K562 (cell line): ENCODE measurements at regions not wholly inside any gene's neighbourhood (a gene's known extent, or its start where the extent isn't known, plus 50 kb on each side); places are given as distances from the start of the nearest gene placed in this dataset.
"Not testable (repeated sequence)": the region's sequence is repeated elsewhere in the genome, so short reads cannot be mapped to it uniquely, and the experiment has no call there.

Experiments used
- ATAC-seq: fragments of 200-7000 bp; cut with Tn5 transposase; 3 replicates; pipeline ENCODE4 v1.9.1; 2020; ENCODE audit warnings: moderate library complexity
- BruUV-seq: library from RNA; stranded (reverse); fragments of 400-500 nt; replicated peaks from 2 replicates; lab custom pipeline; 2021; lab: Mats Ljungman, UMichigan
- CTCF ChIA-PET: fragments of 300-600 bp; formaldehyde crosslinking; extraction: SDS; loops from one replicate; lab custom pipeline; 2021; ENCODE audit warnings: low intra/inter-chr PET ratio; lab: Yijun Ruan, JAX
- POLR2A ChIA-PET: fragments of 300-600, 350-650 bp; sonication (Branson Sonifier 250); formaldehyde crosslinking; extraction: SDS; loops from one replicate; lab custom pipeline; 2021; ENCODE audit warnings: antibody characterized with exemption, inconsistent platforms; lab: Yijun Ruan, JAX
- DNase-seq, 4 experiments: peaks; one replicate each; pipeline versions ENCODE4 v3.0.0 to v3.0.0-alpha.2; 2011 to 2018; ENCODE audit warnings: low spot score in 3 of 4, mixed read lengths in 3 of 4; ENCODE audit errors: extremely low read depth in 1 of 4
- FAIRE-seq: peaks from 2 replicates; lab custom pipeline; 2011; peaks lifted over from hg19 to GRCh38; lab: Jason Lieb, UNC
- H2AFZ ChIP-seq: 2 replicates; pipeline ENCODE4 v1.6.0; 2011; ENCODE audit warnings: low read depth, low read length, control low read depth, inconsistent platforms
- H3K27ac ChIP-seq: fragments of 200-600 bp; 3 replicates; pipeline ENCODE4 v1.8.0; 2011; ENCODE audit warnings: low read depth, mild to moderate bottlenecking, control low read depth, inconsistent platforms, low read length, moderate library complexity, mixed read lengths; ENCODE audit errors: extremely low read depth
- H3K27me3 ChIP-seq, 2 experiments: fragments of 300-600 bp in 1 of 2; 2 replicates in 1 of 2; 3 replicates in 1 of 2; pipeline versions ENCODE4 v1.6.0 to v1.8.0; 2011; ENCODE audit warnings: inconsistent platforms in 2 of 2, low read length in 2 of 2, mild to moderate bottlenecking in 1 of 2, mixed read lengths in 1 of 2, moderate library complexity in 1 of 2; ENCODE audit not compliant: control insufficient read depth in 2 of 2, insufficient read depth in 2 of 2
- H3K36me3 ChIP-seq: fragments of 300-600 bp; 3 replicates; pipeline ENCODE4 v1.8.0; 2011; ENCODE audit warnings: mild to moderate bottlenecking, low read length, inconsistent platforms; ENCODE audit not compliant: control insufficient read depth, insufficient read depth
- H3K4me1 ChIP-seq, 2 experiments: fragments of 200-600 bp in 1 of 2; replicated peaks in 1 of 2; 2 replicates in 1 of 2; 3 replicates in 1 of 2; pipeline versions ENCODE4 v1.5.1 to v1.8.0; 2011; ENCODE audit warnings: inconsistent platforms in 2 of 2, low read length in 2 of 2, mild to moderate bottlenecking in 1 of 2, mixed read lengths in 1 of 2, moderate library complexity in 1 of 2; ENCODE audit not compliant: control insufficient read depth in 2 of 2, insufficient read depth in 2 of 2
- H3K4me2 ChIP-seq: 2 replicates; pipeline ENCODE4 v1.6.1; 2011; ENCODE audit warnings: low read length, control low read depth, inconsistent platforms, mixed read lengths; ENCODE audit not compliant: insufficient read depth
- H3K4me3 ChIP-seq: fragments of 200-600 bp; sonication (generic), shearing (Covaris generic); 2 replicates; pipeline ENCODE4 v1.5.1; 2016; ENCODE audit warnings: control low read depth, inconsistent platforms
- H3K79me2 ChIP-seq: fragments of 200-600 bp; 3 replicates; pipeline ENCODE4 v1.8.0; 2011; ENCODE audit warnings: low read length, inconsistent platforms; ENCODE audit not compliant: control insufficient read depth, insufficient read depth
- H3K9ac ChIP-seq, 2 experiments: 2 replicates each; pipeline versions ENCODE4 v1.6.0 to v1.6.1; 2011; ENCODE audit warnings: low read depth in 2 of 2, low read length in 2 of 2, control low read depth in 1 of 2, inconsistent platforms in 1 of 2, mild to moderate bottlenecking in 1 of 2, mixed read lengths in 1 of 2; ENCODE audit not compliant: insufficient read depth in 1 of 2
- H3K9me1 ChIP-seq: one replicate; pipeline ENCODE4 v1.6.0; 2011; ENCODE audit warnings: inconsistent platforms, mild to moderate bottlenecking, low read length, moderate library complexity; ENCODE audit not compliant: control insufficient read depth, insufficient read depth
- H3K9me3 ChIP-seq: replicated peaks from 2 replicates; pipeline ENCODE4 v1.5.1; 2011; ENCODE audit warnings: low read depth, low read length, inconsistent platforms; ENCODE audit not compliant: control insufficient read depth, insufficient read depth
- H4K20me1 ChIP-seq: replicated peaks from 2 replicates; pipeline ENCODE4 v1.6.1; 2011; ENCODE audit warnings: low read length, inconsistent platforms, mixed read lengths; ENCODE audit not compliant: control insufficient read depth, insufficient read depth
- E2F1 ChIP-seq: sonication (generic); formaldehyde crosslinking; IDR thresholded peaks from 2 replicates; pipeline ENCODE4 v1.8.1; 2023; ENCODE audit warnings: mild to moderate bottlenecking, missing genetic modification reagents, moderate library complexity
- SMAD2 ChIP-seq: fragments of 150-350 bp; IDR thresholded peaks from 2 replicates; pipeline ENCODE4 v1.6.1; 2014; ENCODE audit warnings: low read depth, mild to moderate bottlenecking, low read length
- TSC22D4 ChIP-seq: fragments of 450-650 bp; IDR thresholded peaks from 2 replicates; pipeline ENCODE4 v1.6.1; 2016; ENCODE audit warnings: missing genetic modification characterization, missing biosample characterization, control low read depth
- ZNF764 ChIP-seq: fragments of 250-450 bp; sonication (Bioruptor Pico); IDR thresholded peaks from 2 replicates; pipeline ENCODE4 v1.4.0; 2020; ENCODE audit warnings: low read depth, mild to moderate bottlenecking, moderate library complexity
- WGBS: fragments of 100-300 bp; shearing (Covaris generic); methylation state at CpG from one replicate; pipeline ENCODE4 v1.1.6; 2016; ENCODE audit warnings: low coverage, mixed read lengths; ENCODE audit not compliant: insufficient coverage; ENCODE audit errors: missing lambda C conversion rate; 5-methylcytosine and 5-hydroxymethylcytosine counted together
- in situ Hi-C: fragments of 300-500 bp; cut with MboI; formaldehyde crosslinking; loops from 4 replicates; pipeline ENCODE4 v1.15.0; 2018; ENCODE audit warnings: inconsistent platforms, mixed read lengths
- intact Hi-C: fragments of 100-400 bp; cut with micrococcal nuclease; formaldehyde crosslinking; loops from 2 replicates; pipeline ENCODE4 v1.14.2; 2022
- TF ChIP-seq, protein P1 (sequence below): fragments of 450-650 bp; IDR thresholded peaks from 2 replicates; pipeline ENCODE4 v1.6.1; 2018; ENCODE audit not compliant: partially characterized antibody

- TF ChIP-seq, protein P1, sequence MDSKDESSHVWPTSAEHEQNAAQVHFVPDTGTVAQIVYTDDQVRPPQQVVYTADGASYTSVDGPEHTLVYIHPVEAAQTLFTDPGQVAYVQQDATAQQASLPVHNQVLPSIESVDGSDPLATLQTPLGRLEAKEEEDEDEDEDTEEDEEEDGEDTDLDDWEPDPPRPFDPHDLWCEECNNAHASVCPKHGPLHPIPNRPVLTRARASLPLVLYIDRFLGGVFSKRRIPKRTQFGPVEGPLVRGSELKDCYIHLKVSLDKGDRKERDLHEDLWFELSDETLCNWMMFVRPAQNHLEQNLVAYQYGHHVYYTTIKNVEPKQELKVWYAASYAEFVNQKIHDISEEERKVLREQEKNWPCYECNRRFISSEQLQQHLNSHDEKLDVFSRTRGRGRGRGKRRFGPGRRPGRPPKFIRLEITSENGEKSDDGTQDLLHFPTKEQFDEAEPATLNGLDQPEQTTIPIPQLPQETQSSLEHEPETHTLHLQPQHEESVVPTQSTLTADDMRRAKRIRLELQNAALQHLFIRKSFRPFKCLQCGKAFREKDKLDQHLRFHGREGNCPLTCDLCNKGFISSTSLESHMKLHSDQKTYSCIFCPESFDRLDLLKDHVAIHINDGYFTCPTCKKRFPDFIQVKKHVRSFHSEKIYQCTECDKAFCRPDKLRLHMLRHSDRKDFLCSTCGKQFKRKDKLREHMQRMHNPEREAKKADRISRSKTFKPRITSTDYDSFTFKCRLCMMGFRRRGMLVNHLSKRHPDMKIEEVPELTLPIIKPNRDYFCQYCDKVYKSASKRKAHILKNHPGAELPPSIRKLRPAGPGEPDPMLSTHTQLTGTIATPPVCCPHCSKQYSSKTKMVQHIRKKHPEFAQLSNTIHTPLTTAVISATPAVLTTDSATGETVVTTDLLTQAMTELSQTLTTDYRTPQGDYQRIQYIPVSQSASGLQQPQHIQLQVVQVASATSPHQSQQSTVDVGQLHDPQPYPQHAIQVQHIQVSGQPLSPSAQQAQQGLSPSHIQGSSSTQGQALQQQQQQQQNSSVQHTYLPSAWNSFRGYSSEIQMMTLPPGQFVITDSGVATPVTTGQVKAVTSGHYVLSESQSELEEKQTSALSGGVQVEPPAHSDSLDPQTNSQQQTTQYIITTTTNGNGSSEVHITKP, result no peak
- no peak for TF ChIP-seq TSC22D4 (tag)
- no peak for TF ChIP-seq E2F1 (CRISPR knock-in tag)
- TF ChIP-seq SMAD2, result no peak
- no peak for TF ChIP-seq ZNF764 (CRISPR knock-in tag)
Measured at GRCh38 chr16:49961089-49961488, 63.9 kb upstream of the CNEP1R1 start (continued).

DNA sequence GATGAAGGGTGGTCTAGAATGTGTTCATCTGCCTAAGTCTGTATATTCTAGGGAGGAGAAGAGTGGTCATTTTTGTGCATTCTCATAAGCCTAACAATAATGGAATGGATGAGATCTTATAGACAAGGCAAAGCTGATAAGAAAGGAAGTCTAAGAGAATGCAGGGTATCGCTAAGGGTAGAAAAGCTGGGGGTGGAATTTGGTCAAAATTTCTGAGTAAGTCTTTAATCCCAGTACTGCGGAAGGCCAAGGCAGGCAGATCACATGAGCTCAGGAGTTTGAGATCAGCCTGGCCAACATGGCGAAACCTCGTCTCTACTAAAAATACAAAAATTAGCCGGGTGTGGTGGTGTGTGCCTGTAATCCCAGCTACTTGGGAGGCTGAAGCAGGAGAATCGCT, 62.5 kb upstream of the CNEP1R1 start:
- FAIRE-seq, H3K36me3 ChIP-seq, H3K9ac ChIP-seq, CTCF ChIA-PET, H3K27ac ChIP-seq, H3K4me1 ChIP-seq, in situ Hi-C loops, H2AFZ ChIP-seq, DNase-seq, H3K9me1 ChIP-seq, H3K79me2 ChIP-seq, H4K20me1 ChIP-seq, H3K4me2 ChIP-seq, BruUV-seq, intact Hi-C loops, ATAC-seq, H3K4me3 ChIP-seq, H3K9me3 ChIP-seq: not testable (repeated sequence)
- peaks cover 20 to 51% of the 10 kb centered on the region in 2 experiments for H3K27me3 ChIP-seq
- 4% methylated on average over 5 of the region's 6 CpGs for WGBS
- POLR2A ChIA-PET, result interaction anchor here (0.6 to 2.0 kb wide), 3 partner anchors 40 to 523 kb away, joined by 3 to 6 read pairs (median 3); partner anchors contain the start of gene CNEP1R1
